ENCODE measurements at regions not wholly inside any gene's neighbourhood (a gene's known extent, or its start where the extent isn't known, plus 50 kb on each side); places are given as distances from the start of the nearest gene placed in this dataset.

DNA sequence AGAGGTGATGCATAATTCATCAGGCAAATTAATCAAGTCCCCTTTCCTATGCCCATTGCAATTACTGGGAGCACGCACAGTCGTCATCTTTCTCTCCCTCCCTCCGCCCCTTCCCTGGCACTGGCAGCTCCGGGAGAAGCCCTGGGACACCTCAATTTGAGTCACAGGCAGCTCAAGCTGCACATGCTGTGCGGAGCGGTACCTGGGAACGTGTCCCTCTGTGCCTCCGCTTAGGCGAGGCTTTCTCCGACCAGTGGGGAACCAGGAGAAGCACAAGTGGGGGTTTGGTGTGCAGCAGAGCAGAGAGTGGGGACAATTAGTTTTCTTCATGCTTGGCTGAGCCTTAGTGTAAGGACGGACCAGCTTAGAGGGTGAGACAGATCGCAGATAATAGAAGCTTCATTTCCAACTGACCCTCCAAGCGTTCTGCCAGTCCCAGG lies 88.3 kb downstream of the SOX14 start:
- TF ChIP-seq CTCF (IDR thresholded peaks at IDR 0.05) (no peak), POLR2A (IDR thresholded peaks at IDR 0.05) (no peak)

All from uterus (tissue), 2 donors.